Fibroblast of the aortic adventitia (primary cell): ENCODE measurements at regions not wholly inside any gene's neighbourhood (a gene's known extent, or its start where the extent isn't known, plus 50 kb on each side); places are given as distances from the start of the nearest gene placed in this dataset.

Source experiments
- DNase-seq: peaks from one replicate; pipeline ENCODE4 v3.0.0-alpha.2; 2010; ENCODE audit warnings: low read depth
- H3K4me3 ChIP-seq: 2 replicates; pipeline ENCODE4 v1.5.1; 2011; ENCODE audit warnings: low read depth, mild to moderate bottlenecking, control low read depth, low read length, moderate library complexity
- TF ChIP-seq, protein P1 (sequence below): IDR thresholded peaks from 2 replicates; pipeline ENCODE4 v1.5.1; 2011; ENCODE audit warnings: mild to moderate bottlenecking, low read length, control low read depth, inconsistent platforms; ENCODE audit not compliant: insufficient read depth

DNA sequence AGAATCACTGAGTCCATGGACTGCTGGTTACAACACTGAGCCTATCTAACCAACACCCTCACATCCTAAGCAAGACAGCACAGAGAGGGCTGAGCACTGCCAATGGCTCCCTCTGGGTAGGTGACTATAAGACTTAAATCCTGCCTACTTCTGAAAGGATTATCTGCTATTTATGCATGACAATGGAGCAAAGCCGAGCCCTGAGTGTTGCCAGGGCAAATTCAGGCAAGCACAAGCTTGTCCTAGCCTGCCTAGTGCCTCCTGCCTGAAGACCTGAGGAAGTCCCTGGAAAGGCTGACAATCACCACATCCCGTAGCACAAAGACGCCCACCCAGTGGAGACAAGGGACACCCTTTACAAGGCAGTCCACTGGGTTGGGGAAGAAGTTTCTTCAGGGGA, 129.7 kb downstream of the OSR1 start:
- TF ChIP-seq, protein P1, sequence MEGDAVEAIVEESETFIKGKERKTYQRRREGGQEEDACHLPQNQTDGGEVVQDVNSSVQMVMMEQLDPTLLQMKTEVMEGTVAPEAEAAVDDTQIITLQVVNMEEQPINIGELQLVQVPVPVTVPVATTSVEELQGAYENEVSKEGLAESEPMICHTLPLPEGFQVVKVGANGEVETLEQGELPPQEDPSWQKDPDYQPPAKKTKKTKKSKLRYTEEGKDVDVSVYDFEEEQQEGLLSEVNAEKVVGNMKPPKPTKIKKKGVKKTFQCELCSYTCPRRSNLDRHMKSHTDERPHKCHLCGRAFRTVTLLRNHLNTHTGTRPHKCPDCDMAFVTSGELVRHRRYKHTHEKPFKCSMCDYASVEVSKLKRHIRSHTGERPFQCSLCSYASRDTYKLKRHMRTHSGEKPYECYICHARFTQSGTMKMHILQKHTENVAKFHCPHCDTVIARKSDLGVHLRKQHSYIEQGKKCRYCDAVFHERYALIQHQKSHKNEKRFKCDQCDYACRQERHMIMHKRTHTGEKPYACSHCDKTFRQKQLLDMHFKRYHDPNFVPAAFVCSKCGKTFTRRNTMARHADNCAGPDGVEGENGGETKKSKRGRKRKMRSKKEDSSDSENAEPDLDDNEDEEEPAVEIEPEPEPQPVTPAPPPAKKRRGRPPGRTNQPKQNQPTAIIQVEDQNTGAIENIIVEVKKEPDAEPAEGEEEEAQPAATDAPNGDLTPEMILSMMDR, result no peak
- H3K4me3 ChIP-seq, result no peak overlapping the region
- DNase-seq, result no peak

DNA sequence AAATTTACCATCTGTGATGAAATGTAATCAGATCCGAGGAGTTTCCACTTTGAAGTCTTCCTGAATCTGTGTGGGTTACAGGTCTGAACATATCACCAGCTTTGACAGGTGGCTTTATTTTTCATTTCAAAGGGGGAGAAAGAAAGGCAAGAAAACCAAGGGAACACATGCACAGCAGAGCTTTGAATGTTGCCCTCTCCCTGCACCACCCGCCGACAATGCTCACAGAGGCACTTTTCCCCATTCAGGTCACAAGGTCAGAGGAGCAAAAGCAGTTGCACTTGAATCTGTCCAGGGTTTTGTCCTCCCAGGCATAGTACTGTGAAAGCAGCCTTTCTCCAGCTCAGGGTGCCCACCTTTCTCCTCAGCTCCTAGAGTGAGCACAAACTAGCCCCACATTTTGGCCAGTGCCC, 130.2 kb downstream of the OSR1 start:
- DNase-seq, result no peak
- no peak overlapping the region for H3K4me3 ChIP-seq
- TF ChIP-seq, protein P1, result no peak

DNA sequence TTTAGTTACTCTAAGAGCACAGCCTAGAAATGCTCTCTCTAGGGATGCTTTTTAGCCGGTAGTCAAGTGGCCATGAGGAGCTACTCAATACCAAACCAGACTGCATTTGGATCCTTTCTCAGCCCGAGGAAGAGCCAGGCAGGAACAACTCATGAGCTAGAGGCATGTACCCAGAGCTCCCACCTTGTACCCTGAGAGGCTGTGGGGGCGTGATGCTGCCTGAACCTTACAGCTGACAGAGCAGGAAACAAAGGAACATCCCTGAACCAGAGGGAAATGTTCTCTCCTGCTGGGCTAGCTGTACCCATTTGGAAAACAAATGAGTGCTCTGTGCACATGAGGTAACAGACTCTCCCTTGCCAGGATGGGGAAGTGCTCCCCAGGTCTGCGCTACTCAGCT, 131.6 kb downstream of the OSR1 start:
- no peak overlapping the region for H3K4me3 ChIP-seq
- TF ChIP-seq, protein P1, result no peak
- no peak for DNase-seq

DNA sequence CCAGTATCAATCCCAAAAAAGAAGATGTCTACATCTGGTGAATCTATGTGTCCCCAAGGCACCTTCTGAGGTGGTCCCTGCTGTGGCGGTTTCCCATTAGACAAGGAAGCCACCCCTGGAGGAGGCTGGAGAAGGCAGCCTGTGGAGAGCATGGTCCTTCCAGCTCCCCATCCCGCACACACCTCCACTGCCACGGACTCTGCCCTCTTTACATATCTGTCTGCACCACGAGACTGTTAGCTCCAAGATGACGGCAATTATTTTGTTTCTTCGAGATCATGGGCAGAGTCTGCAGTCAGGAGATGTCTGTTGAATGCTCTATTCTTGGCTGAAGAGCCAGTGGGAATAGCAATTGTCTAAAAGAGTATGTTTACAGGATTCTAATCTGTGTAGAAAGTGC, 132.0 kb downstream of the OSR1 start:
- H3K4me3 ChIP-seq, result no peak overlapping the region
- TF ChIP-seq, protein P1, result no peak
- DNase-seq, result no peak

DNA sequence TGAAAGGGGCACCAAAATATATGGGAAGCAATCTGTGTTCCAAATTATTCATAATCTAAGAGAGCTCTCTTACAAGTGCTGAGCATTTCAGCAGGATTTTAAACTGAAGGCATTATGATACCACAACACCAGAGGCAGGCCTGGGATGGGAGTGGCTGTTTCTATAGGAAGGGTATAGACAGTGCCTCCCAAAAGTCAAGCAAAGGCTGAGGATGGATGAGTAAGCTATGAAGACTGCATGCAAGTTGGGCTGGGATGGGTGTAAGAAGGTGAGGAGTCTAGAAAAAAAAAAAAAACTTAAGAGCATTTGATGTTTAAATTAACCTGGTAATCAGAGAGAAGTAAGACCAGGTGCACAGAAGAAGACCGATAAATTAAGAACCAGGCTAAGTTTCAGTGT, 132.5 kb downstream of the OSR1 start:
- TF ChIP-seq, protein P1, result no peak
- DNase-seq, result no peak

DNA sequence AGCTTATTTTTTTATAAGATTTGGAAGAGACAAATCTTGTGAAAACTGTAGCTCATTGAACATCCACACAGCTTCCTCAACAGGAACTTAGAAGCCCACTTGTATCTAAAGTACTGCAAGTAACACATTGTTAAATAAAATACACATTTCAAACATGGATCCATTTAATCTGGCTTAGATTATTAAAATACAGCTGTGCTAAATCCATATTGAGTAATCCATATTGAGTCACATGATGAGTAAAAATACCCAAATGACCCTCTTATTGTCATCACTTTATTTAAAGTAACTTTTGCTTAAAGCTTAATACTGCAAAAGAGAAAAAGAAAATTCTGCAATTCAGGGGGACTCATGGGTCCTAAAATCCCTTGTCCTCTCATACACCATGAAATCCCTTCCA, 133.3 kb downstream of the OSR1 start:
- H3K4me3 ChIP-seq, result no peak overlapping the region
- TF ChIP-seq, protein P1, result no peak
- no peak for DNase-seq

More for the DNA sequence above, 132.5 kb downstream of the OSR1 start:
- no peak overlapping the region for H3K4me3 ChIP-seq

DNA sequence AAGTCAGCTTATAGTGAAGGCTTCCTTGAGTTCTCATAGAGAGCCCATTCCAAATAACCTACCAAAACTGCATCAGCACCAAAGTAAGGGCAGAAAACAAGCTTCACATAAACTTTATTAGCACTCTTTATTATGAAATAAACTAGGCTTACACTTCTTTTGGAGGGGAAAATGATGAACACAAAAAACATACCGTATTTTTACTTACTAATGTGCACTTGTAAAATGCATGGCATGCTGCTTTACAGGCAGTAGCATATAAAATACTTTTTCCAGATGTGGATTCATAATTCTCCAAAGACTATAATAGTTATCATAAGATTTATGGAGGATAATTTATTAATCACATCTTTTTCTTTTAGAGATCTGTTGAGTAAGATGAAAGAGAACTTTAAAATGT, 133.9 kb downstream of the OSR1 start:
- TF ChIP-seq, protein P1, result no peak
- no peak for DNase-seq
- no peak overlapping the region for H3K4me3 ChIP-seq
